ENCODE measurements at regions not wholly inside any gene's neighbourhood (a gene's known extent, or its start where the extent isn't known, plus 50 kb on each side); places are given as distances from the start of the nearest gene placed in this dataset.
"Not testable (repeated sequence)": the region's sequence is repeated elsewhere in the genome, so short reads cannot be mapped to it uniquely, and the experiment has no call there.

DNA sequence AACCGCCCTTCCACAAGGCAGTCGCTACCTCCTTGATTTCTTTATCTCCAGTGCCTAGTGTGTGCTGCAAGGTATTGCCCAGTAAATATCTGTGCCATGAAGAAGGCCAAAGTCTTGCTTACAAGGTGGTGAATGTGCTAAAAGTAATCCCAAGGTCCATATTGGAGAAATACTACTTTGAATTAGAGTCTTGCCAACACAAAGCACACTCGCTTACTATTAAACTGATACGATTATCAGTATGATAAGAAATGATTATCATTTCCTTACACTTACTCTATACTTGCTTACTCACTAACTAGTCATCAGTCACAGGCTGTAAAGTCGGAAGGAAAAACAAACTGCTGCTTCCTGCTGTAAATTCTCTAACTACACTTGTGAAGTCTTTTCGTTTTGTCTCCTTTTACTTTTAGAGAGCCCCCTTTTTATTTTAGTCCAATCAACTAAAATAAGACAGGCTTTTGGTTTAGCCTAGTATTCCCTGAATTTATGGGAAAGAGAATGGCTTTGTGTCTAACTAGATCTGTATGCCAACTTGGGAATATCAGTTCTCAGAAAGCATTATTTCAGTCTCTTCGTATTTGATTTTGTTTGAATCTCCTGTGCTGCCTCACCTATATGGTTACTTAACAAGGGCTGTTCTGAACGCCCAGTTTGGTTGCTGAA is 107.1 kb upstream of the TSC22D2 start:
- no peak for DNase-seq (ENCODE audit: low spot score)

DNA sequence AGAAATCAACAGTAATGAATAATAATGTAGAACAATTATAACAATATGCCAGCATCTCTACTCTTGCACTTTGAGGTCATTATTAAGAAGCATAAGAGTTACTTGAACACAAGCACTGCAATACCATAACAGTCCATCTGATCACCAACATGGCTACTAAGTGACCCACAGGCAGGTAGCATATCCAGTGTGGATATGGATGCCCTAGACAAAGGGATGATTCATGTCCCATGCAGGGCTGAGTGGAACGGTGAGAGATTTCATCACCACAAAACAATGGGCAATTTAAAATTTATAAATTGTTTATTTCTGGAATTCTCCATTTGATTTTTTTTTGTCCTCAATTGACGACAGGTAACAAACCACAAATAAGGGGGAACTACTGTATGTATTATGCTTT is 107.7 kb upstream of the TSC22D2 start:
- no peak for DNase-seq (ENCODE audit: low spot score)

- DNase-seq (ENCODE audit: low spot score), result no peak
Measured at GRCh38 chr3:150299201-150299600, 108.9 kb upstream of the TSC22D2 start.

DNA sequence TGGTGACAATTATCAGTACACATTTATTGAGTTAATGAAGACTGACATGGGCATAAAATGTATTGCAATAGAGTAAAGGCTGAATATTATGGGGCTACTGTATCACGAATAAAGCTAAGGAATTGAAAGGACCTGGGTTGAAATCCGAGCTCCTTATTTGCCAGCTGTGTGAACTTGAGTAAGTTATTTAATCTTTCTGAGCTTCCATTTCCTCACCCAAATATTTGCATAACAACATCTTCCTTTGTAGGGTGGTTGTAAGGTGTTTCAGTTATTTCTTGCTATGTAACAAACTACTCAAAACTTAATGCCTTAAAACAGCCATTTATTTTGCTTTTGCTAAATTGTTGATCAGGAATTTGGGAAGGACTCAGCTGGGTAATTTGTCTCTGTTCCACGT is 111.1 kb upstream of the TSC22D2 start:
- no peak for DNase-seq (ENCODE audit: low spot score)

- DNase-seq (ENCODE audit: low spot score), result no peak
Measured at GRCh38 chr3:150296123-150296735, 111.9 kb upstream of the TSC22D2 start.

- peak; percentile 47 for DNase-seq (ENCODE audit: low spot score)
Measured at GRCh38 chr3:150293401-150294001, 114.6 kb upstream of the TSC22D2 start.

- DNase-seq (ENCODE audit: low spot score), result peak; percentile 52
Measured at GRCh38 chr3:150292891-150293290, 115.2 kb upstream of the TSC22D2 start.

- no peak for DNase-seq (ENCODE audit: low spot score)
Measured at GRCh38 chr3:150291515-150291914, 116.6 kb upstream of the TSC22D2 start.

- no peak for DNase-seq (ENCODE audit: low spot score)
Measured at GRCh38 chr3:150286390-150287147, 121.5 kb upstream of the TSC22D2 start.

DNA sequence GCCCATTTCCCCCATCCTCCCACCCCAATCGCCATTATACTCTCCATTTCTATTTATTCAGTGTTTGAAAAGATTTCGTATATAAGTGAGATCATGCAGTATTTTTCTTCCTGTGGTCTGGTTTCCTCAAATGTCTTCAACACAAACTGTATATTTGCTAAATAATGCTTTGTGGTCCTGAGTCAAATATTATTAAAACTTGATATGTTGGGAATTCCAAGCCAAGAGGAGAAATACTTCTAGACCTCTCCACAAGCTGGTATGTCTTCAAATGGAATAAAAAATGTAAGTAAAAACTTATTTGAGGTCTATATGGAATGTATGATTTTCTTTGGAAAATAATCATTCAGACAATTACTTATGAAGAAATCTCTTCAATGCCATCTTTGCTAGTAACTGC is 122.5 kb upstream of the TSC22D2 start:
- DNase-seq (ENCODE audit: low spot score), result no peak

- no peak for DNase-seq (ENCODE audit: low spot score)
Measured at GRCh38 chr3:150278843-150279381, 129.2 kb upstream of the TSC22D2 start.

- DNase-seq (ENCODE audit: low spot score), result no peak
Measured at GRCh38 chr3:150278195-150278594, 129.9 kb upstream of the TSC22D2 start.

- DNase-seq (ENCODE audit: low spot score), result no peak
Measured at GRCh38 chr3:150277444-150277843, 130.7 kb upstream of the TSC22D2 start.

DNA sequence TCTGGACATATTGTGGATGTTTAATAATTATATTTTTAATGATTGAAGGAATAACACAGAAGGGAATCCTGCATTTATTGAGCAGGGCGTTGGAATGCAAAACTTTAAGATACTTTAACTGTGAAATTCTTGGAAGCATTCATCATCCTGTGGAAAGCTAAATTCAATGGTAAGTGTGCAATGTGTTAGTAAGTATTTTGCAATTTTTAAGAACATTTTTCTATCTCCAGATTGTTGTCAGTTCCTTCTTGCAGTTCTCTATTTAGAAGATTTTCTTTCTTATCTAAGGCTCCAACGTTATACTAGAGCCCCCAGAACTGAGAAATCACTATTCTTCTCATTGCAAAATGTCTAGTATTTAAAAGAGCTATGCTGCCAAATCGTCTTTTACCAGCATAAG is 132.2 kb upstream of the TSC22D2 start:
- DNase-seq (ENCODE audit: low spot score), result no peak

- no peak for DNase-seq (ENCODE audit: low spot score)
Measured at GRCh38 chr3:150274372-150274771, 133.7 kb upstream of the TSC22D2 start.

GRCh38 chr3:150273396-150273795 is 134.7 kb upstream of the TSC22D2 start:
- no peak for DNase-seq (ENCODE audit: low spot score)

GRCh38 chr3:150271591-150271960 is 136.5 kb upstream of the TSC22D2 start:
- no peak for DNase-seq (ENCODE audit: low spot score)

GRCh38 chr3:150270883-150271590 is 137.1 kb upstream of the TSC22D2 start:
- DNase-seq (ENCODE audit: low spot score), result no peak

GRCh38 chr3:150270444-150270843 is 137.7 kb upstream of the TSC22D2 start:
- not testable (repeated sequence) for DNase-seq (ENCODE audit: low spot score)

GRCh38 chr3:150269526-150269925 is 138.6 kb upstream of the TSC22D2 start:
- no peak for DNase-seq (ENCODE audit: low spot score)

DNA sequence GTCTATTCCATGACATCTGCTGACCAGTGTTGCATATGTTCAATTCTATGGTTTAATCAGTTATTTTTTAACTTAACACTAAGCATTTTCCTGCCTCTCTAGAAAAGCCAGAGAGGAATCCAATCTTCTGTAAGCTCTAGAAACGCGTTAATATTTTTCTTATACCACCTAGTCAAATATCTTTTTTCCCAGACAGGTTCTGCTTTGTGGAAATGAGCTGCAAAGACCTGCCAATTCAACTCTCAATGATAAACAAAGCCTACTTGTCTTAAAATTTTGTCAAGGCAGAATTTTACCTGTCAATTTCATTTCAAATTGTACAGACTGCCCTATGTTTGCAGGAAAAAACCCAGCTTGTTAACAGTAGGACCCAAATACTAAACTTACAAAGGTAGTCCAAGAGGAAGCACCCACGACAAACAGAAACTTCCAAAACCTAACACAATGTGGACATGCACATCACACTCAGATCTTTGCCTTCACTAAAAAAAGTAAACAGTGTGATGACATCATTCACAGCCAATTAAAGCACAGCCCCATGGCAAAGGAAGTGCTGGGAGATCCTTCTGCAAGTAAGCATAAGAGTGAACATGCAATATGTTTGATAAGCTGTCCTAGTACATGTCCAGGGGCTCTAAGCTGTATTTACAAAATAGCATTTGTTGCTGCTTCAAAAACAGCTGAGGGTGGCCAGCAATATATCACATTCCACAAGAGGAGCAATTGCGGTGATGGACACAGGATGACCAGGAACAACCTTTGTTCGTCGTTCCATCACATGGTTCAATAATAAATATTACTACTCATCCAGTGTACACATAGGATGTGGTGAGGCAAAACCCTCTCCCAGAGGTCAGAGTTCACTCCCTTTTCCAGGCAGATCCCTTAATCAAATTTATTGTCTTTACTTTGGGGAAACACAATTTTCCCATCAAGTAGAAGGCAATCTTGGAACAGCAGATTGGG is 139.4 kb upstream of the TSC22D2 start:
- peak; percentile 29 for DNase-seq (ENCODE audit: low spot score)
